Activated T-helper 1 cell treated with anti-CD3 and anti-CD28 coated beads, Interleukin-12 subunit alpha, Interleukin-12 subunit beta, Interleukin-2, Interleukin-4 antibody, amounts not matched to agents 30 ng/mL and 10 ng/mL and 1 ng/mL, durations not matched to agents 14 hours and 24 hours and 36 hours (primary cell): ENCODE measurements at regions not wholly inside any gene's neighbourhood (a gene's known extent, or its start where the extent isn't known, plus 50 kb on each side); places are given as distances from the start of the nearest gene placed in this dataset.
"Not testable (repeated sequence)": the region's sequence is repeated elsewhere in the genome, so short reads cannot be mapped to it uniquely, and the experiment has no call there.

Experiments
- DNase-seq: peaks from one replicate; pipeline ENCODE4 v3.0.0; 2021; ENCODE audit warnings: low spot score
- H3K27ac Mint-ChIP-seq: one replicate; pipeline ENCODE4 v1.8.0; 2021; ENCODE audit warnings: mild to moderate bottlenecking, mixed read lengths
- H3K27me3 Mint-ChIP-seq: one replicate; pipeline ENCODE4 v1.8.0; 2022; ENCODE audit warnings: mild to moderate bottlenecking, moderate library complexity, mixed read lengths; ENCODE audit not compliant: insufficient read depth
- H3K36me3 Mint-ChIP-seq: one replicate; pipeline ENCODE4 v1.8.0; 2021; ENCODE audit warnings: low read depth, mixed read lengths
- H3K4me1 Mint-ChIP-seq: one replicate; pipeline ENCODE4 v1.8.0; 2021; ENCODE audit warnings: low read depth, mixed read lengths
- H3K4me3 Mint-ChIP-seq: one replicate; pipeline ENCODE4 v1.8.0; 2021; ENCODE audit warnings: mild to moderate bottlenecking, moderate library complexity, mixed read lengths
- H3K9me3 Mint-ChIP-seq: one replicate; pipeline ENCODE4 v1.8.0; 2021; ENCODE audit warnings: mixed read lengths
- intact Hi-C: fragments of 100-400 bp; cut with micrococcal nuclease; formaldehyde crosslinking; loops from one replicate; pipeline ENCODE4 v1.15.1; 2024

GRCh38 chrX:1012678-1013300 is 199.7 kb downstream of the CRLF2 start:
- Mint-ChIP-seq H3K4me3 (no peak overlapping the region), H3K4me1 (no peaks in the 10 kb centered on the region), H3K27ac (peak overlapping the region; percentile 14), H3K36me3 (no peaks in the 10 kb centered on the region), H3K9me3 (no peaks in the 10 kb centered on the region), H3K27me3 (peaks cover 1% of the 10 kb centered on the region)
- no peak for DNase-seq
- intact Hi-C loops = loop anchor here (5.0 to 10.0 kb wide), 3 partner anchors 60 to 152 kb away; no protein-coding TSS in a partner anchor

GRCh38 chrX:1011691-1012283 is 200.7 kb downstream of the CRLF2 start:
- no peaks in the 10 kb centered on the region for H3K36me3 Mint-ChIP-seq
- H3K4me1 Mint-ChIP-seq = no peaks in the 10 kb centered on the region
- intact Hi-C loops = loop anchor here (5.0 to 10.0 kb wide), 3 partner anchors 61 to 153 kb away; no protein-coding TSS in a partner anchor
- no peak overlapping the region for H3K4me3 Mint-ChIP-seq
- no peaks in the 10 kb centered on the region for H3K9me3 Mint-ChIP-seq
- peak overlapping the region; percentile 19 for H3K27ac Mint-ChIP-seq
- no peak for DNase-seq
- peaks cover 1% of the 10 kb centered on the region for H3K27me3 Mint-ChIP-seq

DNA sequence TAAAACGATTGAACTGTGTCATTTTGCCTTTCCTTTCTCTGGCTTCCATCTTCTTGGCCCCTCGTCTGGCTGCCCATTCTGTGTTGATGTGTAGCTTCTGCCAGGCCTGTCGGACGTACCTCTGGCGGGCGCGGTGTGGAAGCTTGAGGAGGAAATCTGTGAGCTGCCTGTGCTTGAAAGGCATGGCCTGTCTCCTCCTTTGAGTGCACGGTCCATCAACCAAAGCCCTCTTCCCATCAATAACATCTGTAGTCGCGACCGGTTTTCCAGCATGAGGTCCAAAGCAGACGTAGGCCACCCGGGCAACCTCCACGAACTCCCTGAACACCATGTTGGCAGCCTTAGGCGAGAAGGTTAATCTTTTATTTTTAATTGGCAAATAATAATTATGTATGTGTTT is 202.7 kb downstream of the CRLF2 start:
- no peaks in the 10 kb centered on the region for H3K36me3 Mint-ChIP-seq
- no peak overlapping the region for H3K4me3 Mint-ChIP-seq
- DNase-seq = no peak
- intact Hi-C loops = loop anchor here (5.0 to 10.0 kb wide), 3 partner anchors 63 to 155 kb away; no protein-coding TSS in a partner anchor
- peaks cover 1% of the 10 kb centered on the region for H3K27me3 Mint-ChIP-seq
- H3K27ac Mint-ChIP-seq = no peak overlapping the region
- H3K4me1 Mint-ChIP-seq = no peaks in the 10 kb centered on the region
- H3K9me3 Mint-ChIP-seq = no peaks in the 10 kb centered on the region

- Mint-ChIP-seq H3K27me3 (peaks cover 1% of the 10 kb centered on the region), H3K4me1 (no peaks in the 10 kb centered on the region), H3K9me3 (no peaks in the 10 kb centered on the region), H3K36me3 (no peaks in the 10 kb centered on the region), H3K27ac (no peak overlapping the region), H3K4me3 (no peak overlapping the region)
- intact Hi-C loops = no loop called here
- DNase-seq = no peak
These were observed 206.2 kb downstream of the CRLF2 start for GRCh38 chrX:1006156-1006730.

GRCh38 chrX:1002611-1003010 is 209.8 kb downstream of the CRLF2 start:
- Mint-ChIP-seq H3K27ac (no peak overlapping the region), H3K4me3 (no peak overlapping the region), H3K9me3 (no peaks in the 10 kb centered on the region), H3K27me3 (no peaks in the 10 kb centered on the region), H3K36me3 (no peaks in the 10 kb centered on the region), H3K4me1 (no peaks in the 10 kb centered on the region)
- no peak for DNase-seq
- intact Hi-C loops = no loop called here

GRCh38 chrX:997631-998137 is 214.8 kb downstream of the CRLF2 start:
- H3K4me3 Mint-ChIP-seq = no peak overlapping the region
- H3K9me3 Mint-ChIP-seq = peaks cover 8% of the 10 kb centered on the region
- no peaks in the 10 kb centered on the region for H3K27me3 Mint-ChIP-seq
- intact Hi-C loops = no loop called here
- H3K36me3 Mint-ChIP-seq = no peaks in the 10 kb centered on the region
- no peak for DNase-seq
- no peaks in the 10 kb centered on the region for H3K4me1 Mint-ChIP-seq
- H3K27ac Mint-ChIP-seq = no peak overlapping the region

GRCh38 chrX:994780-995179 is 217.7 kb downstream of the CRLF2 start:
- Mint-ChIP-seq H3K27ac (no peak overlapping the region), H3K36me3 (no peaks in the 10 kb centered on the region), H3K27me3 (no peaks in the 10 kb centered on the region), H3K9me3 (peaks cover 23% of the 10 kb centered on the region), H3K4me1 (peaks cover 6% of the 10 kb centered on the region), H3K4me3 (no peak overlapping the region)
- no peak for DNase-seq
- intact Hi-C loops = no loop called here

- intact Hi-C loops = no loop called here
- Mint-ChIP-seq H3K27ac (peak overlapping the region; percentile 62), H3K36me3 (no peaks in the 10 kb centered on the region), H3K27me3 (no peaks in the 10 kb centered on the region), H3K4me3 (peak overlapping the region; percentile 47), H3K4me1 (peaks cover 6% of the 10 kb centered on the region), H3K9me3 (peaks cover 27% of the 10 kb centered on the region)
- DNase-seq = peak; percentile 45
These were observed 222.4 kb downstream of the CRLF2 start for GRCh38 chrX:989959-990510.

DNA sequence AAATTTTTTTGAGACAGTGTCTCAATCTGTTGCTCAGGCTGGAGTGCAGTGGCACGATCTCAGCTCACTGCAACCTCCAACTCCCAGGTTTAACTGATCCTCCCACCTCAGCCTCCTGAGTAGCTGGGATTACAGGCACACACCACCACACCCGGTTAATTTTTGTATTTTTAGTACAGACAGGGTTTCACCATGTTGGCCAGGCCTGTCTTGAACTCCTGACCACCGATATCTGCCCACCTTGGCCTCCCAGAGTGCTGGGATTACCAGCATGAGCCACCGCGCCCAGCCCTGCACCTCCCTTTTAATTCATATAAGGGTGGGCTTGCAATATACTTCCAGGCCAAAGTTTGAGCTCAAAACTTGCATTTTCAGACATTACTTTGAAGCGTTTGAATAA is 223.9 kb downstream of the CRLF2 start:
- intact Hi-C loops, H3K27ac Mint-ChIP-seq: not testable (repeated sequence)

GRCh38 chrX:981791-982626 is 230.4 kb downstream of the CRLF2 start:
- Mint-ChIP-seq H3K9me3 (peaks cover 3% of the 10 kb centered on the region), H3K27ac (no peak overlapping the region), H3K36me3 (no peaks in the 10 kb centered on the region), H3K4me1 (no peaks in the 10 kb centered on the region), H3K27me3 (peaks cover 4% of the 10 kb centered on the region), H3K4me3 (no peak overlapping the region)
- no peak for DNase-seq
- intact Hi-C loops = no loop called here

More for the DNA sequence above, 223.9 kb downstream of the CRLF2 start:
- H3K4me3 Mint-ChIP-seq, DNase-seq, H3K36me3 Mint-ChIP-seq, H3K27me3 Mint-ChIP-seq, H3K4me1 Mint-ChIP-seq: not testable (repeated sequence)
- peaks cover 23% of the 10 kb centered on the region for H3K9me3 Mint-ChIP-seq

- Mint-ChIP-seq H3K4me3 (no peak overlapping the region), H3K9me3 (peaks cover 8% of the 10 kb centered on the region), H3K27ac (no peak overlapping the region), H3K36me3 (no peaks in the 10 kb centered on the region), H3K27me3 (peaks cover 4% of the 10 kb centered on the region), H3K4me1 (no peaks in the 10 kb centered on the region)
- DNase-seq = no peak
- intact Hi-C loops = no loop called here
These were observed 231.7 kb downstream of the CRLF2 start for GRCh38 chrX:980587-981235.

DNA sequence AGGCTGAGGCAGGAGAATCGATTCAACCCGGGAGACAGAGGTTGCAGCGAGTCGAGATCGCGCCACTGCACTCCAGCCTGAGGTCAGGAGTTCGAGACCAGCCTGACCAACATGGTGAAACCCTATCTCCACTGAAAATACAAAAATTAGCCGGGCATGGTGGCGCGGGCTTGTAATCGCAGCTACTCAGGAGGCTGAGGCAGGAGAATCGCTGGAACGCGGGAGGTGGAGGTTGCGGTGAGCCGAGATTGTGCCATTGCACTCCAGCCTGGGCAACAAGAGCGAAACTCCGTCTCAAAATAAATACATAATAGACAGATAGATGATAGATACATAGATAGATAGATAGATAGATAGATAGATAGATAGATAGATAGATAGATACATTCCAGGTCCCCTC is 233.3 kb downstream of the CRLF2 start:
- H3K27ac Mint-ChIP-seq, H3K4me3 Mint-ChIP-seq, H3K4me1 Mint-ChIP-seq, H3K27me3 Mint-ChIP-seq, DNase-seq, intact Hi-C loops, H3K9me3 Mint-ChIP-seq, H3K36me3 Mint-ChIP-seq: not testable (repeated sequence)
